Ishikawa (cell line): ENCODE measurements at regions not wholly inside any gene's neighbourhood (a gene's known extent, or its start where the extent isn't known, plus 50 kb on each side); places are given as distances from the start of the nearest gene placed in this dataset.

ENCODE experiments used
- CEBPB ChIP-seq: IDR thresholded peaks from 2 replicates; pipeline ENCODE4 v1.6.1; 2012
- CREB1 ChIP-seq: IDR thresholded peaks from 2 replicates; pipeline ENCODE4 v1.6.1; 2012; ENCODE audit warnings: low read depth
- EGR1 ChIP-seq: IDR thresholded peaks from 2 replicates; pipeline ENCODE4 v1.6.1; 2012
- EP300 ChIP-seq: IDR thresholded peaks from 2 replicates; pipeline ENCODE4 v1.6.1; 2012; ENCODE audit warnings: borderline replicate concordance
- FOXM1 ChIP-seq: IDR thresholded peaks from 2 replicates; pipeline ENCODE4 v1.6.1; 2012; ENCODE audit warnings: low read depth, borderline replicate concordance
- NFIC ChIP-seq: IDR thresholded peaks from 2 replicates; pipeline ENCODE4 v1.6.1; 2012
- RAD21 ChIP-seq: IDR thresholded peaks from 2 replicates; pipeline ENCODE4 v1.6.1; 2012; ENCODE audit warnings: low read depth
- REST ChIP-seq: IDR thresholded peaks from 2 replicates; pipeline ENCODE4 v1.6.1; 2012; ENCODE audit warnings: low read depth, mild to moderate bottlenecking
- TAF1 ChIP-seq: IDR thresholded peaks from 2 replicates; pipeline ENCODE4 v1.6.1; 2012; ENCODE audit warnings: low read depth, mild to moderate bottlenecking
- TCF12 ChIP-seq: IDR thresholded peaks from 2 replicates; pipeline ENCODE4 v1.6.1; 2012; ENCODE audit warnings: low read depth
- TEAD4 ChIP-seq: IDR thresholded peaks from 2 replicates; pipeline ENCODE4 v1.6.1; 2012
- USF1 ChIP-seq: IDR thresholded peaks from 2 replicates; pipeline ENCODE4 v1.6.1; 2012
- YY1 ChIP-seq: IDR thresholded peaks from 2 replicates; pipeline ENCODE4 v1.6.1; 2012; ENCODE audit warnings: low read depth
- ZBTB7A ChIP-seq: IDR thresholded peaks from 2 replicates; pipeline ENCODE4 v1.6.1; 2012; ENCODE audit warnings: low read depth
- TF ChIP-seq, protein P1 (sequence below): IDR thresholded peaks from 2 replicates; pipeline ENCODE4 v1.6.1; 2012

DNA sequence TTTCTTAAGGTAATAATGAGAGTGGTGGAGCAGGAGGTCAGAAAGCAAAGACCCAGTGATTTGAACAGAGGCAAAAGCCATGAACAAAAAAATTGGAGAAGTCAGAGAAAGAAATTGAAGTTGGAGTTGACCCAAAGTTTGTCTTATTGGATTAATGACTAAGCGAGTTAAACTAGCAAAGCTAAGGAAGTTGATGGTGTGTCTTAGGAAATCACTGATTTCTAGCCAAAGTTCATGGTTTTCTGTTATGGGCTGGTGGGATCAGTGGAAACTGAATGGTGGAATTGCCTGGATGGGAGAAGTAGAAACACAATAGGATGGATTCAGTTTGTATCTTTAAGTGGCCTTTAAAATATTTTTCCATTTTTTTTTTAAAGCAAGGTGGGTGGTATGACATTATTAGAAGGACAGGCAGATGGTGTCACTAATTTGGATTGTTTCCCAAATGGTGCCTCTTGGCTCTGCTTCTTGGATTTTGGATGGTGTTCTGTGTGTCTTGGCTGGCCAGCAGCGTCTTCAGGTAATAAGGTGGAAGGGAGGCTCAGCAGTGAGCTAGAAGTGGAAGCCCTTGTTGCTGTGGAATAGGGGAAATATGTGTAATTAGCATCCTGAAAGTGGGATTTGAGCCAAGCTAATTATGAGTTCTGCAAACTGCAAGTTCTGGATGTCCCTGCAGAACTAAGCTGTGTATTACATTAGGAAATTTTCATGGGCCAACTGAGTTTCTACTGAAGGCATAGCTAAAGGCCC lies 302.9 kb downstream of the LMO7 start:
- TF ChIP-seq TCF12 = no peak
- no peak for TF ChIP-seq FOXM1
- no peak for TF ChIP-seq REST
- TF ChIP-seq USF1 = no peak
- TF ChIP-seq TAF1 = no peak
- TF ChIP-seq ZBTB7A = no peak
- TF ChIP-seq RAD21 = no peak
- TF ChIP-seq, protein P1, sequence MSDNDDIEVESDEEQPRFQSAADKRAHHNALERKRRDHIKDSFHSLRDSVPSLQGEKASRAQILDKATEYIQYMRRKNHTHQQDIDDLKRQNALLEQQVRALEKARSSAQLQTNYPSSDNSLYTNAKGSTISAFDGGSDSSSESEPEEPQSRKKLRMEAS = no peak
- no peak for TF ChIP-seq CEBPB
- TF ChIP-seq NFIC = no peak
- TF ChIP-seq EGR1 = no peak
- TF ChIP-seq EP300 = no peak
- no peak for TF ChIP-seq TEAD4
- TF ChIP-seq CREB1 = no peak
- TF ChIP-seq YY1 = no peak

DNA sequence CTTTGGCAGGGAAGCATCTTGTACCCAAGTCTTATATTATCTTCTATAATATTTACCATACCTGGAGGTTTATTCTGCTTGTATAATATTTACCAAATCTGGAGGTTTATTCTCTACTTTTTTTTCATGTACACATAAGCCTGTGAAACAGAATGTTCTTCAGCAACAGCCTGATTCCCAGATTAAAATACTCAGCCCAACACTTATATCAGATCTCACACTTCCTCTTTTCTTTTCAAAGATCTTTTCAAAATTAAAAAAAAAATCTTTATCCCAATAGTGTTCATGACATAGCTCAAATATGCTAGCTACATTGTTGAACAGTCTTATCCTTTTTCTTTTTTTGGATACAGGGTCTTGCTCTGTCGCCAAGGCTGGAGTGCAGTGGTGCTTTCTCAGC lies 300.7 kb downstream of the LMO7 start:
- no peak for TF ChIP-seq REST
- TF ChIP-seq, protein P1 = no peak
- no peak for TF ChIP-seq CREB1
- TF ChIP-seq FOXM1 = no peak
- TF ChIP-seq EP300 = no peak
- no peak for TF ChIP-seq RAD21
- TF ChIP-seq CEBPB = no peak
- no peak for TF ChIP-seq USF1
- no peak for TF ChIP-seq EGR1
- TF ChIP-seq TEAD4 = no peak
- no peak for TF ChIP-seq TAF1
- TF ChIP-seq NFIC = no peak
- no peak for TF ChIP-seq ZBTB7A
- no peak for TF ChIP-seq TCF12
- TF ChIP-seq YY1 = no peak

DNA sequence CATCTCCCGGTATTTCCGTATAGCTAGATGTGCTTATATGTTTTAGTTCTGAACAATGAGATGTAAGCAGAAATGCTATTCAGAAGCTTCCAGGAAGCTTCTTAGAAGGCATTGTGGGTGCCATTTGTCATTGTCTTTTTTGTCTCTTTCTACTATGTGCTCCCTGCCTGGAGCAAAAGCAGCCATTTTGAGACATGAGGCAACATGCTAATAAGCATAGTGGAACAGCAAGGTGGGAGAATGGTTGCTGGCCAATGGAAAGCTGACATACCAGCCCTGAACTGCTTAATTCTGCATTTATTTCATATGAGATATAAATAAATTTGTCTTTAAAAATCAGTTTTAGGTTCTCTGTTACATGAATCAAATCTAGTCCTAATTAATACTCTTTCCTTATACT lies 299.7 kb downstream of the LMO7 start:
- TF ChIP-seq TEAD4 (no peak), EP300 (no peak), YY1 (no peak), REST (no peak), FOXM1 (no peak), RAD21 (no peak), CREB1 (no peak), TCF12 (no peak), EGR1 (no peak), NFIC (no peak), ZBTB7A (no peak), TAF1 (no peak), CEBPB (no peak), USF1 (no peak)
- TF ChIP-seq, protein P1 = no peak
